ENCODE measurements at regions not wholly inside any gene's neighbourhood (a gene's known extent, or its start where the extent isn't known, plus 50 kb on each side); places are given as distances from the start of the nearest gene placed in this dataset.

GRCh38 chr1:164914208-164914607 lies 355.2 kb downstream of the PBX1 start:
- Histone ChIP-seq H3K4me1 (no peaks in the 10 kb centered on the region), H3K36me3 (no peaks in the 10 kb centered on the region), H3K9me3 (no peaks in the 10 kb centered on the region), H3K27me3 (no peaks in the 10 kb centered on the region), H3K27ac (no peak overlapping the region), H3K4me3 (no peak overlapping the region)
- TF ChIP-seq CTCF (IDR thresholded peaks at IDR 0.05) (no peak), POLR2AphosphoS5 (IDR thresholded peaks at IDR 0.05) (no peak), POLR2A (IDR thresholded peaks at IDR 0.05) (no peak)
- no peak for DNase-seq (ENCODE audit: low spot score in 2 of 2)
- intact Hi-C loops (cut with DNase I; ENCODE audit: low total_unique reads): no loop called here

- Histone ChIP-seq H3K27ac (no peak overlapping the region), H3K9me3 (no peaks in the 10 kb centered on the region), H3K36me3 (no peaks in the 10 kb centered on the region), H3K4me3 (no peak overlapping the region), H3K4me1 (no peaks in the 10 kb centered on the region), H3K27me3 (no peaks in the 10 kb centered on the region)
- TF ChIP-seq POLR2AphosphoS5 (IDR thresholded peaks at IDR 0.05) (no peak), CTCF (IDR thresholded peaks at IDR 0.05) (no peak), POLR2A (IDR thresholded peaks at IDR 0.05) (no peak)
- DNase-seq (ENCODE audit: low spot score in 2 of 2): no peak
- intact Hi-C loops (cut with DNase I; ENCODE audit: low total_unique reads): no loop called here
Measured at GRCh38 chr1:164912290-164912689, 353.3 kb downstream of the PBX1 start.

GRCh38 chr1:164910671-164911070 lies 351.7 kb downstream of the PBX1 start:
- Histone ChIP-seq H3K9me3 (no peaks in the 10 kb centered on the region), H3K27ac (no peak overlapping the region), H3K36me3 (no peaks in the 10 kb centered on the region), H3K27me3 (no peaks in the 10 kb centered on the region), H3K4me3 (no peak overlapping the region), H3K4me1 (no peaks in the 10 kb centered on the region)
- TF ChIP-seq POLR2AphosphoS5 (IDR thresholded peaks at IDR 0.05) (no peak), POLR2A (IDR thresholded peaks at IDR 0.05) (no peak), CTCF (IDR thresholded peaks at IDR 0.05) (no peak)
- intact Hi-C loops (cut with DNase I; ENCODE audit: low total_unique reads): no loop called here
- DNase-seq (ENCODE audit: low spot score in 2 of 2): no peak

- H3K4me1 ChIP-seq: no peaks in the 10 kb centered on the region
- no peaks in the 10 kb centered on the region for H3K9me3 ChIP-seq
- no peak overlapping the region for H3K4me3 ChIP-seq
- H3K27me3 ChIP-seq: no peaks in the 10 kb centered on the region
- DNase-seq (ENCODE audit: low spot score in 2 of 2): no peak
- no peak for TF ChIP-seq CTCF (IDR thresholded peaks at IDR 0.05)
- TF ChIP-seq POLR2AphosphoS5 (IDR thresholded peaks at IDR 0.05): no peak
- TF ChIP-seq POLR2A (IDR thresholded peaks at IDR 0.05): no peak
- H3K27ac ChIP-seq: no peak overlapping the region
- no peaks in the 10 kb centered on the region for H3K36me3 ChIP-seq
- intact Hi-C loops (cut with DNase I; ENCODE audit: low total_unique reads): no loop called here
Measured at GRCh38 chr1:164907666-164908065, 348.7 kb downstream of the PBX1 start.

GRCh38 chr1:164905869-164906268 lies 346.9 kb downstream of the PBX1 start:
- Histone ChIP-seq H3K9me3 (no peaks in the 10 kb centered on the region), H3K36me3 (no peaks in the 10 kb centered on the region), H3K4me1 (no peaks in the 10 kb centered on the region), H3K27me3 (no peaks in the 10 kb centered on the region), H3K4me3 (no peak overlapping the region), H3K27ac (no peak overlapping the region)
- no peak for DNase-seq (ENCODE audit: low spot score in 2 of 2)
- intact Hi-C loops (cut with DNase I; ENCODE audit: low total_unique reads): no loop called here
- no peak for TF ChIP-seq POLR2AphosphoS5 (IDR thresholded peaks at IDR 0.05)
- no peak for TF ChIP-seq POLR2A (IDR thresholded peaks at IDR 0.05)
- TF ChIP-seq CTCF (IDR thresholded peaks at IDR 0.05): no peak
